ENCODE measurements at regions not wholly inside any gene's neighbourhood (a gene's known extent, or its start where the extent isn't known, plus 50 kb on each side); places are given as distances from the start of the nearest gene placed in this dataset.

DNA sequence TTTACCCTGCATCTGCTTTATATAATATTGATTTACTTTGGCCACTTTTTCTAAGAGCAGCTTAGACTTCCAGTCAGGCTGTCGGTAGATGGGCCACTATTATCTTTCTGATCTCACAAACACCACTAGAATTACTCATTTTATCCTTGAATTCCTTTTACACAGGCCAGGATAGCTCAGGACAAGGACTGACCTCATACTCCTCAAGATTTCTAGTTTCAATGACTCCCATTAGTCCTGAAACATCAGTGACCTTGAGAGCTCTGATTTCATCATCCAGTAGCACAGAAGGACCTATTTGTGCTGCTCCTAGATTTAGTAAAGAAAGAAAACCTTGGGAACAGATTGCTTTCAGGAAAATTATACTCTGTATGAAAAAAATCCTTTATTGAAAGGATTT, 727.9 kb upstream of the PTPRD start:
- no peak for FAIRE-seq
- H2AFZ ChIP-seq (ENCODE audit: low read depth, low read length) = no peak overlapping the region
- no peaks in the 10 kb centered on the region for H3K36me3 ChIP-seq (ENCODE audit: control insufficient read depth in 2 of 2, extremely low read depth in 1 of 2, insufficient read depth in 2 of 2, low read length in 2 of 2)
- no peaks in the 10 kb centered on the region for H3K9me1 ChIP-seq (replicated peaks; ENCODE audit: control insufficient read depth, extremely low read depth, insufficient read depth, low read length)
- no peak overlapping the region for H3K9ac ChIP-seq (replicated peaks; ENCODE audit: extremely low read depth, insufficient read depth, low read length)
- dilution Hi-C loops (cut with MboI; ENCODE audit: extremely low pct_ligation_motif_present, low sequenced_read_pairs) (no loop called here), intact Hi-C loops (cut with micrococcal nuclease) (no loop called here)
- POLR2A ChIA-PET = no interaction called here
- H3K79me2 ChIP-seq (ENCODE audit: control insufficient read depth, insufficient read depth, low read length) = no peaks in the 10 kb centered on the region
- CTCF ChIA-PET = interaction anchor here (0.7 to 1.6 kb wide), 2 partner anchors 21 to 693 kb away, joined by 3 to 4 read pairs; no protein-coding TSS in a partner anchor
- no peak for DNase-seq (ENCODE audit: low read depth, low spot score)
- no peaks in the 10 kb centered on the region for H4K20me1 ChIP-seq (replicated peaks; ENCODE audit: control insufficient read depth, extremely low read depth, insufficient read depth, low read length)
- TF ChIP-seq MAX (IDR thresholded peaks at IDR 0.05; ENCODE audit: insufficient read depth, insufficient read length) (no peak), JUN (IDR thresholded peaks at IDR 0.05; ENCODE audit: borderline replicate concordance, insufficient read depth, insufficient read length, low read depth) (no peak), GATA2 (IDR thresholded peaks at IDR 0.05; ENCODE audit: insufficient read depth, insufficient read length, low read depth, low read length) (no peak), POLR2A (IDR thresholded peaks at IDR 0.05; ENCODE audit: low read depth, low read length) (no peak), MYC (IDR thresholded peaks at IDR 0.05; ENCODE audit: low read depth, low read length) (no peak), FOS (IDR thresholded peaks at IDR 0.05; ENCODE audit: borderline replicate concordance, insufficient read depth, low read length) (no peak), POLR2AphosphoS5 (IDR thresholded peaks at IDR 0.05; ENCODE audit: insufficient read depth, low read depth, low read length) (no peak), EZH2 (IDR thresholded peaks at IDR 0.05; ENCODE audit: borderline replicate concordance, low read depth, low read length, severe bottlenecking) (no peak)
- TF ChIP-seq, protein P1, sequence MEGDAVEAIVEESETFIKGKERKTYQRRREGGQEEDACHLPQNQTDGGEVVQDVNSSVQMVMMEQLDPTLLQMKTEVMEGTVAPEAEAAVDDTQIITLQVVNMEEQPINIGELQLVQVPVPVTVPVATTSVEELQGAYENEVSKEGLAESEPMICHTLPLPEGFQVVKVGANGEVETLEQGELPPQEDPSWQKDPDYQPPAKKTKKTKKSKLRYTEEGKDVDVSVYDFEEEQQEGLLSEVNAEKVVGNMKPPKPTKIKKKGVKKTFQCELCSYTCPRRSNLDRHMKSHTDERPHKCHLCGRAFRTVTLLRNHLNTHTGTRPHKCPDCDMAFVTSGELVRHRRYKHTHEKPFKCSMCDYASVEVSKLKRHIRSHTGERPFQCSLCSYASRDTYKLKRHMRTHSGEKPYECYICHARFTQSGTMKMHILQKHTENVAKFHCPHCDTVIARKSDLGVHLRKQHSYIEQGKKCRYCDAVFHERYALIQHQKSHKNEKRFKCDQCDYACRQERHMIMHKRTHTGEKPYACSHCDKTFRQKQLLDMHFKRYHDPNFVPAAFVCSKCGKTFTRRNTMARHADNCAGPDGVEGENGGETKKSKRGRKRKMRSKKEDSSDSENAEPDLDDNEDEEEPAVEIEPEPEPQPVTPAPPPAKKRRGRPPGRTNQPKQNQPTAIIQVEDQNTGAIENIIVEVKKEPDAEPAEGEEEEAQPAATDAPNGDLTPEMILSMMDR (IDR thresholded peaks at IDR 0.05; ENCODE audit: extremely low read depth in 1 of 2, insufficient read depth in 1 of 2, low read depth in 1 of 2, low read length in 2 of 2) = no peak
- H3K4me2 ChIP-seq (ENCODE audit: insufficient read depth, low read length) = no peak overlapping the region
- H3K27ac ChIP-seq (ENCODE audit: insufficient read depth, low read depth, low read length) = no peak overlapping the region
- H3K4me1 ChIP-seq (ENCODE audit: control insufficient read depth, extremely low read depth, insufficient read depth, low read length) = no peaks in the 10 kb centered on the region
- H3K27me3 ChIP-seq (ENCODE audit: control insufficient read depth in 2 of 2, insufficient read depth in 2 of 2, low read length in 2 of 2) = no peaks in the 10 kb centered on the region
- BruUV-seq (replicated peaks) = no TSS peak
- no peak overlapping the region for H3K4me3 ChIP-seq (replicated peaks in 1 of 3; ENCODE audit: insufficient read depth in 1 of 3, low read depth in 1 of 3, low read length in 3 of 3)
- H3K9me3 ChIP-seq (replicated peaks; ENCODE audit: control insufficient read depth, insufficient read depth, low read length) = no peaks in the 10 kb centered on the region
